Panc1 (cell line): ENCODE measurements at regions not wholly inside any gene's neighbourhood (a gene's known extent, or its start where the extent isn't known, plus 50 kb on each side); places are given as distances from the start of the nearest gene placed in this dataset.

Experiments used
- ATAC-seq: fragments of 200-7000 bp; cut with Tn5 transposase; 2 replicates; pipeline ENCODE4 v1.9.1; 2020; ENCODE audit warnings: mild to moderate bottlenecking, moderate library complexity
- BruUV-seq: library from RNA; stranded (reverse); fragments of 400-500 nt; replicated peaks from 2 replicates; lab custom pipeline; 2021; lab: Mats Ljungman, UMichigan
- CTCF ChIA-PET: fragments of 300-600 bp; sonication (Branson Sonifier 250); formaldehyde crosslinking; loops from one replicate; lab custom pipeline; 2022; ENCODE audit warnings: antibody characterized with exemption; lab: Charles Lee
- POLR2A ChIA-PET: fragments of 300-600 bp; sonication (Branson Sonifier 250); formaldehyde crosslinking; loops from one replicate; lab custom pipeline; 2022; ENCODE audit warnings: antibody characterized with exemption; lab: Charles Lee
- DNase-seq: peaks from one replicate; pipeline ENCODE4 v3.0.0-alpha.2; 2010; ENCODE audit warnings: low read depth, low spot score
- H3K27ac ChIP-seq: 2 replicates; pipeline ENCODE4 v1.5.1; 2011; ENCODE audit warnings: mild to moderate bottlenecking, low read length, inconsistent platforms
- H3K27me3 ChIP-seq: fragments of 200-500 bp; sonication (Bioruptor generic); 2 replicates; pipeline ENCODE4 v1.6.0; 2014; ENCODE audit warnings: low read length, inconsistent platforms; ENCODE audit not compliant: control insufficient read depth, insufficient read depth
- H3K36me3 ChIP-seq: fragments of 200-500 bp; sonication (Bioruptor generic); 2 replicates; pipeline ENCODE4 v1.5.1; 2014; ENCODE audit warnings: inconsistent platforms, mild to moderate bottlenecking, low read length, moderate library complexity; ENCODE audit not compliant: control insufficient read depth, insufficient read depth
- H3K4me1 ChIP-seq: 2 replicates; pipeline ENCODE4 v1.5.1; 2011; ENCODE audit warnings: inconsistent platforms, mild to moderate bottlenecking, low read length, moderate library complexity; ENCODE audit not compliant: control insufficient read depth, insufficient read depth
- H3K4me3 ChIP-seq, 2 experiments: 2 replicates each; pipeline ENCODE4 v1.5.1; 2011 to 2012; ENCODE audit warnings: low read depth in 2 of 2, low read length in 2 of 2, mild to moderate bottlenecking in 2 of 2, inconsistent platforms in 1 of 2, moderate library complexity in 1 of 2
- H3K9me3 ChIP-seq: fragments of 200-500 bp; sonication (Bioruptor generic); 2 replicates; pipeline ENCODE4 v1.5.1; 2014; ENCODE audit warnings: low read depth, mild to moderate bottlenecking, inconsistent platforms, low read length, moderate library complexity; ENCODE audit not compliant: control insufficient read depth, insufficient read depth
- CTCF ChIP-seq: fragments of 450-650 bp; IDR thresholded peaks from 2 replicates; pipeline ENCODE4 v1.5.1; 2017; ENCODE audit warnings: mild to moderate bottlenecking
- POLR2AphosphoS5 ChIP-seq: IDR thresholded peaks from 2 replicates; pipeline ENCODE4 v1.6.1; 2012; ENCODE audit warnings: mild to moderate bottlenecking, low read depth, low read length, moderate library complexity
- REST ChIP-seq, 2 experiments: IDR thresholded peaks; 2 replicates each; pipeline ENCODE4 v1.6.1; 2011 to 2012; ENCODE audit warnings: low read depth in 2 of 2, control low read depth in 1 of 2, low read length in 1 of 2, mild to moderate bottlenecking in 1 of 2, moderate library complexity in 1 of 2; ENCODE audit not compliant: insufficient read depth in 1 of 2
- SIN3A ChIP-seq: IDR thresholded peaks from 2 replicates; pipeline ENCODE4 v1.6.1; 2012; ENCODE audit warnings: low read depth, mild to moderate bottlenecking, low read length, moderate library complexity, borderline replicate concordance; ENCODE audit not compliant: insufficient read depth
- TCF7L2 ChIP-seq: IDR thresholded peaks from 2 replicates; pipeline ENCODE4 v1.6.1; 2011; ENCODE audit warnings: mild to moderate bottlenecking, low read depth, low read length, inconsistent platforms
- in situ Hi-C: cut with HindIII; loops from 2 replicates; pipeline ENCODE4 v1.10.0; 2016; ENCODE audit warnings: low sequenced_read_pairs, low pct_unique_long_range_greater_than_20kb
- intact Hi-C: fragments of 100-400 bp; cut with micrococcal nuclease; formaldehyde crosslinking; loops from one replicate; pipeline ENCODE4 v1.10.0; 2022; ENCODE audit not compliant: unreplicated experiment

GRCh38 chr7:25583621-25584020, 355.3 kb upstream of the NPVF start:
- ChIA-PET CTCF (interaction anchor here (0.7 kb wide), 1 partner anchor 298 kb away, joined by 3 read pairs; no protein-coding TSS in a partner anchor), POLR2A (no interaction called here)
- H3K9me3 ChIP-seq, result no peaks in the 10 kb centered on the region
- in situ Hi-C loops (no loop called here), intact Hi-C loops (no loop called here)
- H3K27ac ChIP-seq, result no peak overlapping the region
- peaks cover 6% of the 10 kb centered on the region for H3K27me3 ChIP-seq
- TF ChIP-seq POLR2AphosphoS5 (no peak), SIN3A (no peak), REST (IDR thresholded peaks at IDR 0.05; ENCODE audit: insufficient read depth in 1 of 2, low read depth in 2 of 2, low read length in 1 of 2) (no peak), CTCF (no peak), TCF7L2 (no peak)
- no peaks in the 10 kb centered on the region for H3K4me1 ChIP-seq
- no peaks in the 10 kb centered on the region for H3K36me3 ChIP-seq
- H3K4me3 ChIP-seq, result no peak overlapping the region
- no peak for DNase-seq
- no peak for ATAC-seq
- no TSS peak for BruUV-seq

GRCh38 chr7:25584112-25584938, 356.0 kb upstream of the NPVF start:
- Histone ChIP-seq H3K27me3 (peaks cover 12% of the 10 kb centered on the region), H3K27ac (no peak overlapping the region), H3K4me1 (no peaks in the 10 kb centered on the region), H3K4me3 (no peak overlapping the region), H3K9me3 (no peaks in the 10 kb centered on the region), H3K36me3 (no peaks in the 10 kb centered on the region)
- intact Hi-C loops (no loop called here), in situ Hi-C loops (no loop called here)
- DNase-seq (no peak), ATAC-seq (no peak)
- no peak for TF ChIP-seq POLR2AphosphoS5
- TF ChIP-seq CTCF, result no peak
- no peak for TF ChIP-seq TCF7L2
- no peak for TF ChIP-seq SIN3A
- no peak for TF ChIP-seq REST (IDR thresholded peaks at IDR 0.05; ENCODE audit: insufficient read depth in 1 of 2, low read depth in 2 of 2, low read length in 1 of 2)
- ChIA-PET CTCF (interaction anchor here (0.7 kb wide), 1 partner anchor 299 kb away, joined by 3 read pairs; no protein-coding TSS in a partner anchor), POLR2A (no interaction called here)
- no TSS peak for BruUV-seq
